NCI-H1930 (cell line): ENCODE measurements at regions not wholly inside any gene's neighbourhood (a gene's known extent, or its start where the extent isn't known, plus 50 kb on each side); places are given as distances from the start of the nearest gene placed in this dataset.

Experiments used
- DNase-seq, 2 experiments: peaks; one replicate each; lab custom pipeline; 2025; lab: John Stamatoyannopoulos, UW

- no peak for DNase-seq
Measured at GRCh38 chr15:96390986-96391385, 60.5 kb downstream of the NR2F2 start.

DNA sequence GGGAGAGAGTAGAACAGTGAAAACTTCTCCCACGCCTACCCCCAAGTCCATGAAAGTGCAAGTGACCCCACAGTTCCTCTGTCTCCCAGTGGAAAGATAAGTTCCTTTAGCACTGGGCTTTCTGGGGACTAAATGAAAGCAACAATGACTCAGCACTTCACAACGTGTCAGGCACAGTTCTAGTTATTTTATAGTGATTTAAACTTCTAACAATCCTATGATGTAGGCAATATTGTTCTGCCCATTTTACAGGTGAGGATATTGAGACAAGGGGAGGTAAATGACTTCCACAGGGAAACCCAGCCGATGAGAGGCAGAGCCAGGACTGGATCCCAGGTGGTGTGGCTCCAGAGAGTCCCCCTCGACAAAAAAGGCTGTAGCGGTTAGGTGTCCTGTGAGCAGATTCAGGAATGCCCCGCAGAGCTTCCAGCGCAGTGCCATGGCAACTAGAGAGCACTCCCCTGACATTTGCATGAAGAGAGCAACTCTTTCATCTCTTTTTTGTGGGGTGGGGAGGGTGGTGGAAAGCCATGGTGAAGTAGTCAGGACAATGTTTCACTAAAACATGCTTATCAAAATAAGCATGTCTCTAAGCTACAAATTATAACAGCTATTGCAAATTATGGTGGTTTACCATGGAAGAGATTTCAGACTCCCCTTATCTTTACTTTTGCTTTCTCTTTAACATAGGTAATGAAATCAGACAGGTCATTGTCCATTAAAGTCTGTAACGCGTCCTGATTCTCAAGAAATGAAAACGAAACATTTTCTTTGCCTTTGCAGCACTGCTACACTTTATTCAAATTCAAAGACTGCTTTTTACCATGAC, 62.1 kb downstream of the NR2F2 start:
- DNase-seq: no peak

DNA sequence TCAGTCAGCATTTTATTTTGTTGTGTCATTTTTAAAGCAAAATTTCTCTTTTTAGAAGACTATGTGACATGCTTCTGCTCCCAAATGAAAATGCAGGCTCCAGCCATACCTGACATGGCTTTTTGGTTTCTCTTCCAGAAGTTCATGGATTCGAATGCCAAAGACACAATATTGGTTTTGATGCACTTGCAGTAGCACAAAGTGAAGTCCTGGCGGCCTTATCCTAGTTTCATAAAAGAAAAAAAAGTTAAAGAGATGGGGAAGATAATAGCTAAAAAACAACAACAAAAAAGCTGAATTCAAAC, 62.7 kb downstream of the NR2F2 start:
- no peak for DNase-seq

- DNase-seq: no peak
Measured at GRCh38 chr15:96395687-96396086, 65.2 kb downstream of the NR2F2 start.

GRCh38 chr15:96398776-96399175, 68.3 kb downstream of the NR2F2 start:
- no peak for DNase-seq

GRCh38 chr15:96402403-96402802, 71.9 kb downstream of the NR2F2 start:
- no peak for DNase-seq

DNA sequence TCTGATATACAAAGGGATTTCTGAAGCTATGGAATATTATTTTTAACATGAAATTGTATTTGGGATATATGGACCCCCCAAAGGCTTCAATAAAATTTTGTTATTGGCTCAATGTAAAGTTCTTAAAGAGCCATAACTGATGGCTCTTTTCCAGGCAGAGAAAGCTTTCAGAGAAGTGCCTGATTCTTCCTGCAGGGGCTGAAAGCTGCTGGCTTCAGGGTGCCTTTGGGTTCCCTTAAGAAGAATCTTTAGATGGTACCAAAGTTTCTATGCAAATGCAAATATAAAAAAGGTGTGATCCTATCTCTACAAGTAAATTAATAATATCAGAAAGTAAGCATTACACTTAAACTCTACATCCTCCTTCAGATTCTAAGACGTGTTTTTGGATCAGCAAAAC, 72.6 kb downstream of the NR2F2 start:
- no peak for DNase-seq

- no peak for DNase-seq
Measured at GRCh38 chr15:96403932-96404331, 73.4 kb downstream of the NR2F2 start.

- no peak for DNase-seq
Measured at GRCh38 chr15:96404560-96404959, 74.1 kb downstream of the NR2F2 start.

DNA sequence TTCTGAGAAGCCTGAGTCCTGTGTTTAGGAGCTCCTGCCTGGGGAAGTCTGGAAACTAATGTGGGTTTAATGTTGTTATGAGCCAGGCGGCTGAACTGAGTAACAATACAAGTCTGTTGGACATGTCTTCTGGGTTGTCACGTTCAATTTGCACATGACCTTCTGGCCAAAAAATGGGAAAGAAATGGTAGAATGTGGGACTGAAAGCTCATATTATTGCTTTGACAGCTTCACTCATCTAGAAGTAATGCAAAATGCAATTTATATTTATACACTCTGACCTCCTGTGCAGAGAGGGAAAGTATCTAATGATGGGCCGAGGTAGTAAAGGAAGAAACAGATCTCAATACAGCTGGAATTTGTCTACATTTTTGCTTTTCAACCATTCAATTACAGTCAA, 75.8 kb downstream of the NR2F2 start:
- DNase-seq: no peak

- no peak for DNase-seq
Measured at GRCh38 chr15:96406701-96407100, 76.2 kb downstream of the NR2F2 start.

- DNase-seq: no peak
Measured at GRCh38 chr15:96407482-96407881, 77.0 kb downstream of the NR2F2 start.

DNA sequence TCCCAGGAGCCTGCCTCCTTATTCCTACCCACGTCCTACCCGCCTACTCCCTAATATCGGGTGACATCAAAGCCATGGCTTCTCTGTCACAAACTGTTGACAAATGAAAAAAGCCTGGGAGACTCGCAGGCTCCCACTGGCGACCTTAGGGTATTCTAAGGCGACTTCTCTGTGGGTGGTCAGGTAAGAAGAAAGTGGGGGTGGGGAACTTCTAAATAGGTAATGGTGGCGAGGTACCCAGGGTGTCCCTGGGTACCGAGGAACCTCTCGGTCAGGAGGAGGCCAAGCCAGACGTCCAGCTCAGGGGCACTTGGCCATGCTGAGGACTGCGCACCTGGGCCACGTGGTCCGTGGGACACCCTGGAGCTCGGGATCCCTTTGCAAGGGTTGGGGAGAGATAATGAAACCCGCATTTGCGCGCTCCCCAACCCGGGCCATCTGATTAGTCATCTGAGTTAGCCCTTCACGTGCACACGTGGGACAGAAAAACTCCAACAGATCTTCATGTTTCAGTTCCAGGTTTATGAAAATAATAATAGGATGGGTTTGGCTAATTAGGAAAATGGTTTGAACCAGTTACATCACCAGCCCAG, 78.2 kb downstream of the NR2F2 start:
- no peak for DNase-seq

DNA sequence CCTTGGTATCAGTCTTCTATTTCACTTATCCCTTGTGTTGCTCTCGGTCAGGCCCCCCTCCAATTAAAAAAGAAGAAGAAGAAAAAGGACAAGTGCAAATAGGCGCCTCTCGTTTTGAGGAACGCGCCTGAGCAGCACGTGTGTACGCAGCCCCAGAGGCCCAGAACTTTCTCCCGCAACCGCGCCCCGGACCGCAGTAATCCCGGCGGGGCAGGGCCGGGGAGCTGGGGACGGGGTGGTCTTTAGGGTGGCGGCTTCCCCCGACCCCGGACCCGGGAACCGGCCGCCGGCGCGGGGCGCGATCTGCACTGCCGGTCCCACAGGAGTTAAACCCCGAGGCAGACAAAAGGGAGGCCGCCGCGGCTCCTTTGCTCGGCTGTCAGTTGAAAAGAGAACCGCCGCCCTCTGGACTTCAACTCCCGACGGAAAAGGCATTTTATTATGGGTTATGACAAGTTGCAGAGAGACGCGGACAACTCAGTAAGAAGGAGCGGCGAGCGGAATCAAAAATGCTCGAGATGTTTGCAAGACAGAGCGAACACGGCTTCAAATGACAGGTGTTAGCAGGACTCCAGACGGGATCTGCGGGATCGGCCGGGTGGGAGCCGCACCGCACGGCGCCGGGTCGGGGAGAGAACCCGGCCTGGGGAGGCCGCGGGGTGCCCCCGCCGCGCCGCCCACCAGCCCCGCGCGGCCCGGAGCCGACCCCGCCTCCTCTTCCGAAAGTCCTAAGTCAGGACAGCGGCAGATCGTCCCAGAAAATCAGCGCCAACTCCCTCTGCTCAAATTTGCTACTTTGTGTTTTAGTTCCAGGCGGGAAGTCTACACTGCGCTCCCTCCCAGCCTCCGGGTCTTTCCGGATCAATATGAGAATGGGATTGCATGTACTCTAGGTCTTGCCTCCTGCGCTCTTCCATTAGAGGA, 79.0 kb downstream of the NR2F2 start:
- DNase-seq: no peak

GRCh38 chr15:96410175-96411055, 79.9 kb downstream of the NR2F2 start:
- no peak for DNase-seq

GRCh38 chr15:96411056-96412031, 80.8 kb downstream of the NR2F2 start:
- DNase-seq: no peak

GRCh38 chr15:96412045-96412905, 81.8 kb downstream of the NR2F2 start:
- DNase-seq: no peak

GRCh38 chr15:96412906-96413231, 82.4 kb downstream of the NR2F2 start:
- DNase-seq: no peak

DNA sequence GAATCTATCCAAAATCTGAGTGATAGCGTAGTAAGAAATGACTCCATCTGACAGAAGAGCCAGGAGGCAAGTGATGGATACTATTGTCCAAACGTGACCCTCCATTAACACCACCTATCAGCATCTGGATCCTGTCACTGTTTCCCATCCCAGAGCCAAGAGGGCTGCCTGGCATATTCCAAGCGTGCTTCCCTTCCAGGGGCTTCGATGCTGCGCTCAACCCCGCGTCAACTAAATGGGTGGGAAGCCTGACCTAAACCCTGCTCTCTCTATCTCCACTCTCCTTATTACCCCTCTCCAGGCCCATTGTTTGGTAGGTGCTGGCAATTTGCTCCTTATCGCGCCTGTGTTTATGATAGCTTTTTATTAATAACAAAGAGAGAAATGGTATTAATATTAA, 83.2 kb downstream of the NR2F2 start:
- DNase-seq: no peak

DNA sequence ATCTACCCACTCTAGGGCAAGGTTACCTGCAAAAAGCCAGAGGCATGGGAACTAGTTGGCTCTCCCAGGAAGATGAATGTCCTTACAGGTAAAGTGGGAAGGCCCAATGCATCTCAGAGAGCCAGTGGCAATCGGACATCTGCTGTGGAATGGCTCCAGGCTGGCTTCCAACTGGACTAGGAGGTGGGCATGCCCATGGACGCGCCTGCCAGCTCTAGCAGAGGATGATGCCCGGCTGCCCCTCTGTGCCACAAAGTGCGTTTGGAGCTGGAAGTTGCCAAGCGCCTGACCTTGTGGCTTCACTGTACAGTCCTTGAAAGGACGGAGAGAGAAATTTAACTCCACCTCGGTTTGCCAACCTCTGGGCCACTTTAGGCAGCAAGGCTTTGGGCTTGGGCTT, 84.4 kb downstream of the NR2F2 start:
- DNase-seq: no peak
